Ectodermal cell (in vitro differentiated cells): ENCODE measurements at regions not wholly inside any gene's neighbourhood (a gene's known extent, or its start where the extent isn't known, plus 50 kb on each side); places are given as distances from the start of the nearest gene placed in this dataset.

Source experiments
- H3K27ac ChIP-seq: 2 replicates; pipeline ENCODE4 v1.7.0; 2013; ENCODE audit warnings: mild to moderate bottlenecking, low read depth, low read length; ENCODE audit not compliant: insufficient read depth, poor library complexity, severe bottlenecking
- H3K27me3 ChIP-seq: 2 replicates; pipeline ENCODE4 v1.7.0; 2013; ENCODE audit warnings: mild to moderate bottlenecking, low read length; ENCODE audit not compliant: insufficient read depth, control insufficient read depth, poor library complexity, severe bottlenecking
- H3K36me3 ChIP-seq: one replicate; pipeline ENCODE4 v1.7.0; 2013; ENCODE audit warnings: low read length; ENCODE audit not compliant: control insufficient read depth, insufficient read depth
- H3K4me1 ChIP-seq: one replicate; pipeline ENCODE4 v1.7.0; 2013; ENCODE audit warnings: low read length; ENCODE audit not compliant: control insufficient read depth, insufficient read depth
- H3K4me3 ChIP-seq: 2 replicates; pipeline ENCODE4 v1.7.0; 2013; ENCODE audit warnings: low read depth, low read length, control low read depth; ENCODE audit not compliant: insufficient read depth
- H3K9me3 ChIP-seq: 2 replicates; pipeline ENCODE4 v1.7.0; 2013; ENCODE audit warnings: mild to moderate bottlenecking, low read length, moderate library complexity; ENCODE audit not compliant: control insufficient read depth
- WGBS, 2 experiments: methylation state at CpG; one replicate each; pipeline ENCODE4 v1.1.7; 2013; ENCODE audit warnings: missing lambda C conversion rate in 2 of 2; 5-methylcytosine and 5-hydroxymethylcytosine counted together

- Histone ChIP-seq H3K36me3 (no peaks in the 10 kb centered on the region), H3K27ac (no peak overlapping the region), H3K4me3 (no peak overlapping the region), H3K4me1 (no peaks in the 10 kb centered on the region), H3K9me3 (no peaks in the 10 kb centered on the region), H3K27me3 (no peaks in the 10 kb centered on the region)
- WGBS, 2 experiments: 89 to 91% methylated on average over 5 of the region's 5 CpGs
Observed at GRCh38 chr13:62973804-62974203, 1558.2 kb upstream of the PCDH20 start.

GRCh38 chr13:62964522-62964921 lies 1548.9 kb upstream of the PCDH20 start:
- Histone ChIP-seq H3K36me3 (no peaks in the 10 kb centered on the region), H3K4me1 (peaks cover 4% of the 10 kb centered on the region)

GRCh38 chr13:62960723-62961122 lies 1545.1 kb upstream of the PCDH20 start:
- WGBS, 2 experiments: 79 to 83% methylated on average over 3 of the region's 3 CpGs
- no peaks in the 10 kb centered on the region for H3K9me3 ChIP-seq
- no peak overlapping the region for H3K4me3 ChIP-seq
- H3K36me3 ChIP-seq: no peaks in the 10 kb centered on the region
- peaks cover 4% of the 10 kb centered on the region for H3K4me1 ChIP-seq
- no peaks in the 10 kb centered on the region for H3K27me3 ChIP-seq
- H3K27ac ChIP-seq: no peak overlapping the region

More at GRCh38 chr13:62964522-62964921, 1548.9 kb upstream of the PCDH20 start:
- Histone ChIP-seq H3K27ac (no peak overlapping the region), H3K4me3 (no peak overlapping the region), H3K27me3 (no peaks in the 10 kb centered on the region), H3K9me3 (no peaks in the 10 kb centered on the region)

DNA sequence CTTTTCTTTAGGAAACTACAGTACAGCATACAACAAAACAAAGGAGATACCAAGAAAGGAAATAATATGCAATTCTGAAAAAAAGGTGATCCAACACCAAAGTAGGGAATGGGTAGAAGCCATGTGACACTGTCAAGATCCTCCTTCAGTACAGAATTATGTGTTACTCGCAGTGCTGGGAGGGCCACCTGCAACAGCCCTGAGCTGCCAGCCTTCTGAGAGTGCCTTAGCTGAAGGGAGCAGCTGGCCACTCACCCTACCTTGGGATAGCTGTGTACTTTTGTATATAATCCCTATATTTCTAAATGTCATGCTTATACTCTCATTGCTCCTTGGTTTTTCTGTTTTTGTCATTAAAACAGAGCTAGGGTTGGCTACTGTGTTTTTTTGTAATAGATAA lies 1518.2 kb upstream of the PCDH20 start:
- Histone ChIP-seq H3K27me3 (no peaks in the 10 kb centered on the region), H3K36me3 (no peaks in the 10 kb centered on the region), H3K9me3 (no peaks in the 10 kb centered on the region), H3K4me3 (no peak overlapping the region), H3K27ac (no peak overlapping the region), H3K4me1 (no peaks in the 10 kb centered on the region)
- WGBS, 2 experiments: 85 to 90% methylated on average over 1 of the region's 1 CpG

- WGBS, 2 experiments: no CpG with 5 or more reads among the region's 2 CpGs
- Histone ChIP-seq H3K27me3 (no peaks in the 10 kb centered on the region), H3K4me3 (no peak overlapping the region), H3K27ac (no peak overlapping the region), H3K9me3 (no peaks in the 10 kb centered on the region), H3K36me3 (no peaks in the 10 kb centered on the region), H3K4me1 (no peaks in the 10 kb centered on the region)
Observed at GRCh38 chr13:62932256-62932883, 1516.7 kb upstream of the PCDH20 start.

GRCh38 chr13:62931853-62932252 lies 1516.2 kb upstream of the PCDH20 start:
- Histone ChIP-seq H3K9me3 (no peaks in the 10 kb centered on the region), H3K4me1 (no peaks in the 10 kb centered on the region), H3K36me3 (no peaks in the 10 kb centered on the region), H3K4me3 (no peak overlapping the region), H3K27ac (no peak overlapping the region), H3K27me3 (no peaks in the 10 kb centered on the region)
- 100% methylated on average over 1 of the region's 1 CpG; no CpG with 5 or more reads in 1 of the 2 experiments for WGBS, 2 experiments

- Histone ChIP-seq H3K36me3 (no peaks in the 10 kb centered on the region), H3K27ac (no peak overlapping the region), H3K4me1 (no peaks in the 10 kb centered on the region), H3K4me3 (no peak overlapping the region), H3K9me3 (no peaks in the 10 kb centered on the region), H3K27me3 (no peaks in the 10 kb centered on the region)
Observed at GRCh38 chr13:62924395-62924794, 1508.7 kb upstream of the PCDH20 start.

- Histone ChIP-seq H3K27me3 (no peaks in the 10 kb centered on the region), H3K27ac (no peak overlapping the region), H3K36me3 (no peaks in the 10 kb centered on the region), H3K9me3 (no peaks in the 10 kb centered on the region), H3K4me3 (no peak overlapping the region), H3K4me1 (no peaks in the 10 kb centered on the region)
- WGBS, 2 experiments: 84 to 91% methylated on average over 2 of the region's 2 CpGs
Observed at GRCh38 chr13:62920159-62920558, 1504.5 kb upstream of the PCDH20 start.

DNA sequence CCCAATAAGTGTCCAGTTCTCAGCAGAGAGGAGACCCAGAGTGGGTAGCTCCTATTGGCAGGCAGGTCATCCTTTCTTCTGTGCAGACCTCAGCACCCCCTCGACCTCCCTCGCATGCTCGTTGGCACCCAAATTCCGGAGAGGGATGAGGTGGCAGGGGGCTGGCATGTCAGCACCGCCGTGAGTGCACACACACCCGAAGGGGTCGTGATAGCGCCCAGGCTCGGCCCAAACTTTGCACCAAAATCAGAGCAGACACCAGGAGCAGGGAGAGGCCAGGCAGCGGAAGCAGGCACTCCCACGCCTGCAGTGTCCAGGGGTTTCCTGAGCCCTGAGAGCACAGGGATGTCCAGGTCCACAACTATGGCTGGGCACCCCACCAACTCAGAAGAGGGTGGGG lies 1503.8 kb upstream of the PCDH20 start:
- no peaks in the 10 kb centered on the region for H3K4me1 ChIP-seq
- no peaks in the 10 kb centered on the region for H3K36me3 ChIP-seq
- 95% methylated on average over 12 of the region's 12 CpGs for WGBS, 2 experiments
- no peak overlapping the region for H3K4me3 ChIP-seq
- no peak overlapping the region for H3K27ac ChIP-seq
- no peaks in the 10 kb centered on the region for H3K9me3 ChIP-seq
- H3K27me3 ChIP-seq: no peaks in the 10 kb centered on the region

- no peaks in the 10 kb centered on the region for H3K27me3 ChIP-seq
- WGBS, 2 experiments: 99 to 100% methylated on average over 2 to 4 of the region's 4 CpGs
- H3K4me3 ChIP-seq: no peak overlapping the region
- no peaks in the 10 kb centered on the region for H3K4me1 ChIP-seq
- H3K27ac ChIP-seq: no peak overlapping the region
- H3K9me3 ChIP-seq: no peaks in the 10 kb centered on the region
- no peaks in the 10 kb centered on the region for H3K36me3 ChIP-seq
Observed at GRCh38 chr13:62910541-62911060, 1495.0 kb upstream of the PCDH20 start.

- Histone ChIP-seq H3K9me3 (no peaks in the 10 kb centered on the region), H3K36me3 (no peaks in the 10 kb centered on the region), H3K4me1 (no peaks in the 10 kb centered on the region), H3K27me3 (no peaks in the 10 kb centered on the region), H3K27ac (no peak overlapping the region), H3K4me3 (no peak overlapping the region)
- WGBS, 2 experiments: 87 to 92% methylated on average over 2 to 3 of the region's 3 CpGs
Observed at GRCh38 chr13:62908321-62908720, 1492.7 kb upstream of the PCDH20 start.
